HG03439 (cell line): ENCODE measurements at regions not wholly inside any gene's neighbourhood (a gene's known extent, or its start where the extent isn't known, plus 50 kb on each side); places are given as distances from the start of the nearest gene placed in this dataset.

Source experiments
- ATAC-seq: cut with Tn5 transposase; IDR thresholded peaks from one replicate; pipeline ENCODE4 v1.9.1; 2021; ENCODE audit warnings: mild to moderate bottlenecking, moderate library complexity; ENCODE audit not compliant: unreplicated experiment

GRCh38 chr12:127393465-127393864, 873.5 kb upstream of the TMEM132C start:
- no peak for ATAC-seq

- no peak for ATAC-seq
Measured at GRCh38 chr12:127393896-127394295, 873.1 kb upstream of the TMEM132C start.

DNA sequence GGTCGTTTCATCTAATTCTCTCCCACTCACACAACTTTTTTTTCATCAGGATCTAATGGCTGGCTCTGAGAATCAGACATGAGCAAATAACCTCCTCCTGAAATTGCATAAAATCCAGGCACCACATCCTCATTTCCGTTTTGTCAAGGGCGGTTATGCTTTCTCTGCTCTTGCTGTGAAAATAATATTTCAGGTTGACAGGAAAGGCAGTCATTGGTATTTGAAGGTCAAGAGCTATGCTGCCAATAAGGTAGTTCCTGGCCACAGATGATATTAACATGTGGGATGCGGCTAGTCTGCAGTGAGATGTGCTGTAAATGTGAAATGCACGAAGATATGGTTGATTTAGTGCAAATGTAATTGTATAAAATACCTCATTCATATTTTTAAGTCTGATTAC, 870.2 kb upstream of the TMEM132C start:
- ATAC-seq = no peak

DNA sequence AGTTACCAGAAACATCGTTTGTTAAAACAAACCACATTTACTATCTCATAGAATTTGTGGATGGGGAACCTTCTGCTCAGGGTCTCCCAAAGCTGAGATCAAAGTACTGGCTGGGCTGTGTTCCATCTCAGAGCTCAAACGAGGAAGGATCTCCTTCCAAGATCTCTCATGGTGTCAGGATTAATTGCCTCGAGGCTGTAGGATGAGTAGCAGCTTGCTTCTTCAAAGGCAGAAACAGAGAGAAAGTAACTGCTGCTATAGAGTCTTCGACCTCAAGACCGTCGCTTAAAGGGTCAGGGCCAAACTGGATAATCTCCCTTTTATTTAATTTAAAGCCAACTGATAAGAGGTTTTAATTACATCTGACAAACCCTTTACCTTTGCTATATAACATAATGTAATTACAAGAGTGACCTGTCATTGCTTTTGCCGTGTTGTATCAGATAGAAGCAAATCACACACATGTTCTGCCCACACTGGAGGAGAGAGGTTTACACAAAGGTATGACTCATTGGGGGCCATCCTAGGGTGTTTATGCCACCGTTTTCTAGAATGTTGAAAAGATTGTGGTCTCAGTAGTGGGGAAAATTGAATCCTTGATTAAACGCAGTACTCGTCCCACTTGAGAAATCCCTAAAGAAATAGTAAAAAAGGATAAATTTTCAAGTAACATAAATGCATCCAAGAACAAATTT, 868.8 kb upstream of the TMEM132C start:
- ATAC-seq = no peak

DNA sequence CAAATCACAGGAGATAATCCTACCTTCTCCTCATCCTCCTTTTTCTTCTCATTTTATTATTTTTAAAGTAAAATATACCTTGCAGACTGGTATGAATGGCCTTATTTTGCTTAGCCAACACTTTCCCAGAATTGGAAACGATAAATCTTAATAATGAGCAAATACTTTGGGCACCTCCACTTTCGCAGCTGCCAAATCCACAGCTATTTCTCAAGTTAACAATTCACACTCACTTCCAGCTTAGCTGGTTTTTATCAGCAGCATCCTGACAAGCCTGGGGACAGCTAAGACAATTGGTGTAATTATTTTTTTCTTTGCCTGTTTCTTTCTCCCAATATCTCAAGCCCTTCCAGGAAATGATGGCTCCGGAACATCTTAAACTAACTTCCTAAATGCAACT, 867.5 kb upstream of the TMEM132C start:
- ATAC-seq = no peak

- no peak for ATAC-seq
Measured at GRCh38 chr12:127400221-127400620, 866.7 kb upstream of the TMEM132C start.

GRCh38 chr12:127401005-127401404, 866.0 kb upstream of the TMEM132C start:
- no peak for ATAC-seq

GRCh38 chr12:127401536-127401935, 865.4 kb upstream of the TMEM132C start:
- ATAC-seq = no peak

GRCh38 chr12:127411166-127411915, 855.6 kb upstream of the TMEM132C start:
- no peak for ATAC-seq

DNA sequence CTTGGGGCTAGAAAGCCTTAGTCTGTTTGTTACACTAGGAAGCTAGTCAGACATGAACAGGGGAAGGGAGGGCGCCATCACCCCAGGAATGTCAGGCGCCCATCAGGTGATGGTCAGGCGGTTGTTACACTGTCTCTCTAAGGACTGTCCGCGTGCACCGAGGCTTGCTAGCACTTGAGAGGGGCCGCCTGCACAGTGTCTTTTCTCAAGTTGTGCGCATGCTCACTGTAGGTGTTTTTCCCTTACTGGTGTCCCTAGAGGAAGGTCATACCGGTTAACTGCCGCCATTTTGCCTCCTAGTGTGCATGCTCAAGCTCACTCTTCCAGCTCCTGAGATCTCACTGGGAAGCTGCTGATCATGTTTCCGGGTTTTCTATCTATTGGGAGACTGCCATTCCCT, 855.0 kb upstream of the TMEM132C start:
- no peak for ATAC-seq

DNA sequence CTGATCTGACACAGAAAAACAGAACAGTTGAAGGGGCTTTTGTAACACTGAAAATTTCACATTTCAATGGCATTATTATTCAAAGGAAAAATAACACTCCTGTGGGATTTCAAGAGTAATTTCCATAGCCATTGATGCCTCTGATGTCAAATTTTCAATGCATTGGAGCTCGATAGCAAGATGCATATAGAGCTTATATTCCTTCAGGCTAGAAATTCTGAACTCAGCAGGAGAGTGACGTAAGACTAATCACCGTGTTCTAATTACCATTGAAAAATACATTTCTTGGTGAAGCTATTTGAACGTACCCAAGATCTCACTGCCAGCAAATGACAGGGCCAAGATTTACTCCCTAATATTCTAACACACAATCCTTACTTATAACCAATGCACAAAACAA, 854.1 kb upstream of the TMEM132C start:
- no peak for ATAC-seq

GRCh38 chr12:127414186-127414585, 852.8 kb upstream of the TMEM132C start:
- ATAC-seq = no peak

DNA sequence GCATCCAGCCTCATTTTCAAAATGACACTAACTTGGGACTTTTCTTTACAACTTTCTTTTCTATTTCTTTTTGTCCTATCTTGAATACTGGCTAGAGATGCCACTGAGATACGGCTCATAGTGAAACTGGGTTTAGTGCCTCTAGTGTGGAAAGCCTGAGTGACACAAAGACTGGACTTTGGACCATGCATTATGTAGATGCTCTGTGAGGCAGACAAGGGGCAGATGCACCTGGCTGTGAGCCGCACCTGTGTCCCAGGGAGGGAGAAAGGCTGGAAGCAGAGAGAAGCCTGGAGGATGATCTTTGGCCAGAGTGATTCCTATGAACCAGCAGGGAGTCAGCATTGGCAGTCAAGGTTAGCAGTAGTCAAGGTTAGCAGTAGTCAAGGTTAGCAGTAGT, 852.3 kb upstream of the TMEM132C start:
- no peak for ATAC-seq

GRCh38 chr12:127416796-127417195, 850.2 kb upstream of the TMEM132C start:
- no peak for ATAC-seq

DNA sequence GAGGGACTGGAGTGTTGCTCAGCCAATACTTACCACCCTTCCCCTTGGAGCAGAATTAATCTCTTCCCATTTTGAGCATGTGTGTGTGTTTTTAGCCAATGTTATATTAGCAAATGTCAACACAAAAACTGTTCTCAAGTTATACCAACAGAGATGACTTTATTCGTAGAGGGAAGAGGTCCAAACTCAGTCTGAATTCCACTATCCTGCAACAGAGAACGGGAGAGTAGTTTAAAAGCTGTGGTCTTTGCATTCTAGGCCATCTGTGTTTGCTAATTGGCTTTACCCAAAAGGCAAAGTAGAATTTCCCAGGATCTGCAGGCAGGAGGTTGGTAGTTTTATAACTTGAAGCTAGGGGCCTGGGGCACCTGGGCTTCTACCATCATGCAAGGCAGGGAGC, 847.9 kb upstream of the TMEM132C start:
- ATAC-seq = no peak

DNA sequence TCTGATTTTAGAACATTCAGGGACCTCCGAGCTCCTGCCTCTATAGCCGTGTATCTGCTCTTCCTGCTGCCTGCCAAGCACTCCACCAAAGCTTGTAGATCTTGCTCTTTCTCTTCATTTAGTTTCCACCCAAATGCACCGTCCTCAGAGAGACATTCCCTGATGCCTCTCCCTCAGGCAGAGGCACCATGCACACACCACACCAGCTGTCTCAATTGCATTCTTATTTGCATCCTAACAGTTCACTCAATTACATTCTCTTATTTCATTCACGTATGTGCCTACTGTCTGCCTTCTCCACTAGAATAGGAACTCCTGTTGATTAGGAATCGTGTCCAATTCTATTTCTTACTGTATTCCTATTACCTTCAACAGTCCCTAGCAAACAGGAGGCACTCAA, 845.4 kb upstream of the TMEM132C start:
- ATAC-seq = no peak

DNA sequence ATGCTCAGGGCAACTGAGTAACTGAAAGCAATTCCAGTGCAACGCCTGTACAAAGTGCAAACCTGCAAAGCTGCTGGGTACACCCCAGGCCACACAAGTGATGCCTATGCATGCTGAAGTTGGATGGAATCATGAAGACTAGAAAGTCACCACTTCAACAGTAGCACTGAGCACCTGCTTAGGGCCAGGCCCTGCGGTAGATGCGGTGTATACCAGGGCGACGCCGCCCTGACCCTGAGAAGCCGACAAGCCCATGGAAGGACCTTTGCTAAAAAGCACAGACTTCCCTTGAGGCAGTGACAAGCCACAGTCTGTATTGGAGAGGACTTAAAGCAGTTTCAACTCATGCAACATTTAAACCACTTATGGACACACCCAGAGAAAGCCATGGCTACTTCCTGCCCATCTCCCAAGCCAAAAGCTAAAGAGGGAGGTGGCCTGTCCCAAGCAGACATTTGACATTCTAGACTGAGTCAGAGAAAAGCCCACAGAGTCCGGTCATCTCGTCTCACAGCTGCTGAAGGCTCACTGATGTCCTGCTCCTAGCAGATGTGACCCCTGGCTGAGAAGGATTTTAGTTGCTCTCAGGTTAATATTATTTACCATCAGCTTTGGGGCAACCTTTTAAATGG, 843.9 kb upstream of the TMEM132C start:
- no peak for ATAC-seq

GRCh38 chr12:127425474-127425873, 841.5 kb upstream of the TMEM132C start:
- ATAC-seq = no peak

GRCh38 chr12:127428420-127428819, 838.5 kb upstream of the TMEM132C start:
- no peak for ATAC-seq

DNA sequence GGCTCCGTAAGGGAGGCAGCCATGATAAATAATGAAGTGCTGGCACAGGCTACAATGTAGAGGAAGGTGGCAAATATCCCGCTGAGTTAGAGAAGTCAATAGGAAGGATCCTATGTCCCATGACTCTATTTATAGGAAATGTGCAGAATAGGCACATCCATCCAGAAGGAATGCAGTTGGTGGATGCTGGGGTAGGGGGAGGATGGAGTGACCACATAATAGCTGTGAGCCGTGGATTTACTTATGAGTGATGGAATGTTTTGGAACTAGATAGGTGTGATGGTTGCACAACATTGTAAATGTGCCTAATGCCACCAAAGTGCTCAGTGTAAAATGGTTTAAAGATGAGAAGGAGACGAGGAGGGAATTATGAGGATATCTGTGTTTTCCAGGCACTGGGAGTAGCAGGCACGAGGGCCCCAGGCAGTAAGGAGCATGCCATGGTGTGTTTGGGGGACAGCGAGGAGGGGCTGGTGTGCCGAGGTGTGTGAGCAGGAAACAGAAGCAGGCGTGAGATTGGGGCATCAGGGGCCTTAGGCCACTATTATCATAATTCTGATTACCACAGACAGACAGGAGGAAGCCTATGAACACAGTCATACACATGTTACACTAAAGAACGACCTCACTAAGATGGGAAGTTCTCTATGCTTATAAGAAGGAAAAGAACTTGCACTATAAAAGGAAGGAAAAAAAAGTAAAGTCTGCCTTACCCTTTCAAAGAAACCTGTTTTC, 837.3 kb upstream of the TMEM132C start:
- no peak for ATAC-seq

- ATAC-seq = no peak
Measured at GRCh38 chr12:127430401-127430800, 836.6 kb upstream of the TMEM132C start.
